ENCODE measurements at regions not wholly inside any gene's neighbourhood (a gene's known extent, or its start where the extent isn't known, plus 50 kb on each side); places are given as distances from the start of the nearest gene placed in this dataset.

- H3K4me3 ChIP-seq = no peak overlapping the region
- H3K36me3 ChIP-seq (ENCODE audit: insufficient read depth) = no peaks in the 10 kb centered on the region
- Mint-ChIP-seq H3K9me3 (peaks cover 99% of the 10 kb centered on the region), H3K36me3 (ENCODE audit: low read depth) (peaks cover 38% of the 10 kb centered on the region), H3K4me3 (no peak overlapping the region), H3K4me1 (no peaks in the 10 kb centered on the region), H3K27me3 (ENCODE audit: insufficient read depth, low read depth, poor library complexity) (peaks cover 2% of the 10 kb centered on the region), H3K27ac (no peak overlapping the region)
- H3K4me2 ChIP-seq = no peak overlapping the region
- no peaks in the 10 kb centered on the region for H3K9me2 ChIP-seq (ENCODE audit: insufficient read depth)
- H4K20me1 ChIP-seq (replicated peaks; ENCODE audit: insufficient read depth) = no peaks in the 10 kb centered on the region
- H3K27ac ChIP-seq (ENCODE audit: low read depth) = no peak overlapping the region
- no peaks in the 10 kb centered on the region for H3K4me1 ChIP-seq (ENCODE audit: insufficient read depth)
- ATAC-seq = no peak
- no peak for DNase-seq (ENCODE audit: low spot score)
- H3K79me2 ChIP-seq (replicated peaks; ENCODE audit: insufficient read depth) = no peaks in the 10 kb centered on the region
- TF ChIP-seq ZNF114 (CRISPR knock-in tag; IDR thresholded peaks at IDR 0.05) = no peak
- TF ChIP-seq REST (IDR thresholded peaks at IDR 0.05; ENCODE audit: unreplicated experiment) = no peak
- TF ChIP-seq EZH2phosphoT487 (IDR thresholded peaks at IDR 0.05; ENCODE audit: unreplicated experiment) = no peak
- TF ChIP-seq, protein P1, sequence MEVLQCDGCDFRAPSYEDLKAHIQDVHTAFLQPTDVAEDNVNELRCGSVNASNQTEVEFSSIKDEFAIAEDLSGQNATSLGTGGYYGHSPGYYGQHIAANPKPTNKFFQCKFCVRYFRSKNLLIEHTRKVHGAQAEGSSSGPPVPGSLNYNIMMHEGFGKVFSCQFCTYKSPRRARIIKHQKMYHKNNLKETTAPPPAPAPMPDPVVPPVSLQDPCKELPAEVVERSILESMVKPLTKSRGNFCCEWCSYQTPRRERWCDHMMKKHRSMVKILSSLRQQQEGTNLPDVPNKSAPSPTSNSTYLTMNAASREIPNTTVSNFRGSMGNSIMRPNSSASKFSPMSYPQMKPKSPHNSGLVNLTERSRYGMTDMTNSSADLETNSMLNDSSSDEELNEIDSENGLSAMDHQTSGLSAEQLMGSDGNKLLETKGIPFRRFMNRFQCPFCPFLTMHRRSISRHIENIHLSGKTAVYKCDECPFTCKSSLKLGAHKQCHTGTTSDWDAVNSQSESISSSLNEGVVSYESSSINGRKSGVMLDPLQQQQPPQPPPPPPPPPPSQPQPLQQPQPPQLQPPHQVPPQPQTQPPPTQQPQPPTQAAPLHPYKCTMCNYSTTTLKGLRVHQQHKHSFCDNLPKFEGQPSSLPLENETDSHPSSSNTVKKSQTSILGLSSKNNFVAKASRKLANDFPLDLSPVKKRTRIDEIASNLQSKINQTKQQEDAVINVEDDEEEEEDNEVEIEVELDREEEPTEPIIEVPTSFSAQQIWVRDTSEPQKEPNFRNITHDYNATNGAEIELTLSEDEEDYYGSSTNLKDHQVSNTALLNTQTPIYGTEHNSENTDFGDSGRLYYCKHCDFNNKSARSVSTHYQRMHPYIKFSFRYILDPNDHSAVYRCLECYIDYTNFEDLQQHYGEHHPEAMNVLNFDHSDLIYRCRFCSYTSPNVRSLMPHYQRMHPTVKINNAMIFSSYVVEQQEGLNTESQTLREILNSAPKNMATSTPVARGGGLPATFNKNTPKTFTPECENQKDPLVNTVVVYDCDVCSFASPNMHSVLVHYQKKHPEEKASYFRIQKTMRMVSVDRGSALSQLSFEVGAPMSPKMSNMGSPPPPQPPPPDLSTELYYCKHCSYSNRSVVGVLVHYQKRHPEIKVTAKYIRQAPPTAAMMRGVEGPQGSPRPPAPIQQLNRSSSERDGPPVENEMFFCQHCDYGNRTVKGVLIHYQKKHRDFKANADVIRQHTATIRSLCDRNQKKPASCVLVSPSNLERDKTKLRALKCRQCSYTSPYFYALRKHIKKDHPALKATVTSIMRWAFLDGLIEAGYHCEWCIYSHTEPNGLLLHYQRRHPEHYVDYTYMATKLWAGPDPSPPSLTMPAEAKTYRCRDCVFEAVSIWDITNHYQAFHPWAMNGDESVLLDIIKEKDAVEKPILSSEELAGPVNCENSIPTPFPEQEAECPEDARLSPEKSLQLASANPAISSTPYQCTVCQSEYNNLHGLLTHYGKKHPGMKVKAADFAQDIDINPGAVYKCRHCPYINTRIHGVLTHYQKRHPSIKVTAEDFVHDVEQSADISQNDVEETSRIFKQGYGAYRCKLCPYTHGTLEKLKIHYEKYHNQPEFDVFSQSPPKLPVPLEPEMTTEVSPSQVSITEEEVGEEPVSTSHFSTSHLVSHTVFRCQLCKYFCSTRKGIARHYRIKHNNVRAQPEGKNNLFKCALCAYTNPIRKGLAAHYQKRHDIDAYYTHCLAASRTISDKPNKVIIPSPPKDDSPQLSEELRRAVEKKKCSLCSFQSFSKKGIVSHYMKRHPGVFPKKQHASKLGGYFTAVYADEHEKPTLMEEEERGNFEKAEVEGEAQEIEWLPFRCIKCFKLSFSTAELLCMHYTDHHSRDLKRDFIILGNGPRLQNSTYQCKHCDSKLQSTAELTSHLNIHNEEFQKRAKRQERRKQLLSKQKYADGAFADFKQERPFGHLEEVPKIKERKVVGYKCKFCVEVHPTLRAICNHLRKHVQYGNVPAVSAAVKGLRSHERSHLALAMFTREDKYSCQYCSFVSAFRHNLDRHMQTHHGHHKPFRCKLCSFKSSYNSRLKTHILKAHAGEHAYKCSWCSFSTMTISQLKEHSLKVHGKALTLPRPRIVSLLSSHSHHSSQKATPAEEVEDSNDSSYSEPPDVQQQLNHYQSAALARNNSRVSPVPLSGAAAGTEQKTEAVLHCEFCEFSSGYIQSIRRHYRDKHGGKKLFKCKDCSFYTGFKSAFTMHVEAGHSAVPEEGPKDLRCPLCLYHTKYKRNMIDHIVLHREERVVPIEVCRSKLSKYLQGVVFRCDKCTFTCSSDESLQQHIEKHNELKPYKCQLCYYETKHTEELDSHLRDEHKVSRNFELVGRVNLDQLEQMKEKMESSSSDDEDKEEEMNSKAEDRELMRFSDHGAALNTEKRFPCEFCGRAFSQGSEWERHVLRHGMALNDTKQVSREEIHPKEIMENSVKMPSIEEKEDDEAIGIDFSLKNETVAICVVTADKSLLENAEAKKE (CRISPR knock-in tag; IDR thresholded peaks at IDR 0.05) = no peak
- no peak for TF ChIP-seq ZNF331 (CRISPR knock-in tag; IDR thresholded peaks at IDR 0.05; ENCODE audit: low read depth)
- no peak for TF ChIP-seq NANOG (IDR thresholded peaks at IDR 0.05; ENCODE audit: borderline replicate concordance)
- TF ChIP-seq STAT1 (IDR thresholded peaks at IDR 0.05; ENCODE audit: unreplicated experiment) = no peak
- TF ChIP-seq JUNB (IDR thresholded peaks at IDR 0.05; ENCODE audit: unreplicated experiment) = no peak
- TF ChIP-seq POLR2AphosphoS5 (IDR thresholded peaks at IDR 0.05; ENCODE audit: low read depth) = no peak
- TF ChIP-seq, protein P2, sequence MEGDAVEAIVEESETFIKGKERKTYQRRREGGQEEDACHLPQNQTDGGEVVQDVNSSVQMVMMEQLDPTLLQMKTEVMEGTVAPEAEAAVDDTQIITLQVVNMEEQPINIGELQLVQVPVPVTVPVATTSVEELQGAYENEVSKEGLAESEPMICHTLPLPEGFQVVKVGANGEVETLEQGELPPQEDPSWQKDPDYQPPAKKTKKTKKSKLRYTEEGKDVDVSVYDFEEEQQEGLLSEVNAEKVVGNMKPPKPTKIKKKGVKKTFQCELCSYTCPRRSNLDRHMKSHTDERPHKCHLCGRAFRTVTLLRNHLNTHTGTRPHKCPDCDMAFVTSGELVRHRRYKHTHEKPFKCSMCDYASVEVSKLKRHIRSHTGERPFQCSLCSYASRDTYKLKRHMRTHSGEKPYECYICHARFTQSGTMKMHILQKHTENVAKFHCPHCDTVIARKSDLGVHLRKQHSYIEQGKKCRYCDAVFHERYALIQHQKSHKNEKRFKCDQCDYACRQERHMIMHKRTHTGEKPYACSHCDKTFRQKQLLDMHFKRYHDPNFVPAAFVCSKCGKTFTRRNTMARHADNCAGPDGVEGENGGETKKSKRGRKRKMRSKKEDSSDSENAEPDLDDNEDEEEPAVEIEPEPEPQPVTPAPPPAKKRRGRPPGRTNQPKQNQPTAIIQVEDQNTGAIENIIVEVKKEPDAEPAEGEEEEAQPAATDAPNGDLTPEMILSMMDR (conservative IDR thresholded peaks at IDR 0.05; ENCODE audit: low read depth in 2 of 2) = no peak
- TF ChIP-seq, protein P3, sequence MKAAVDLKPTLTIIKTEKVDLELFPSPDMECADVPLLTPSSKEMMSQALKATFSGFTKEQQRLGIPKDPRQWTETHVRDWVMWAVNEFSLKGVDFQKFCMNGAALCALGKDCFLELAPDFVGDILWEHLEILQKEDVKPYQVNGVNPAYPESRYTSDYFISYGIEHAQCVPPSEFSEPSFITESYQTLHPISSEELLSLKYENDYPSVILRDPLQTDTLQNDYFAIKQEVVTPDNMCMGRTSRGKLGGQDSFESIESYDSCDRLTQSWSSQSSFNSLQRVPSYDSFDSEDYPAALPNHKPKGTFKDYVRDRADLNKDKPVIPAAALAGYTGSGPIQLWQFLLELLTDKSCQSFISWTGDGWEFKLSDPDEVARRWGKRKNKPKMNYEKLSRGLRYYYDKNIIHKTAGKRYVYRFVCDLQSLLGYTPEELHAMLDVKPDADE (IDR thresholded peaks at IDR 0.05) = no peak
- no peak for TF ChIP-seq CREB1 (CRISPR knock-in tag; IDR thresholded peaks at IDR 0.05; ENCODE audit: low read depth)
- no peak for TF ChIP-seq EZH2 (IDR thresholded peaks at IDR 0.05; ENCODE audit: low read depth, unreplicated experiment)
- H3K27me3 ChIP-seq (ENCODE audit: insufficient read depth) = no peaks in the 10 kb centered on the region
- no peak overlapping the region for H2AFZ ChIP-seq
- H3F3A ChIP-seq (replicated peaks; ENCODE audit: low read depth) = no peaks in the 10 kb centered on the region
These were observed 966.2 kb upstream of the TMEM132C start for GRCh38 chr12:127300753-127301152.
